ENCODE measurements at regions not wholly inside any gene's neighbourhood (a gene's known extent, or its start where the extent isn't known, plus 50 kb on each side); places are given as distances from the start of the nearest gene placed in this dataset.

GRCh38 chr10:3480281-3480989 lies 304.6 kb downstream of the KLF6 start:
- TF ChIP-seq CTCF (IDR thresholded peaks at IDR 0.05) (no peak), POLR2AphosphoS5 (IDR thresholded peaks at IDR 0.05) (no peak)

All from suprapubic skin (tissue), 3 donors.